HEK293T (cell line): ENCODE measurements at regions not wholly inside any gene's neighbourhood (a gene's known extent, or its start where the extent isn't known, plus 50 kb on each side); places are given as distances from the start of the nearest gene placed in this dataset.

Experiments used
- CTCF ChIA-PET: fragments of 350-600 bp; formaldehyde crosslinking; extraction: SDS; loops from one replicate; lab custom pipeline; 2021; ENCODE audit warnings: antibody characterized with exemption, inconsistent platforms; lab: Yijun Ruan, JAX
- POLR2A ChIA-PET: fragments of 350-600 bp; formaldehyde crosslinking; extraction: SDS; loops from one replicate; lab custom pipeline; 2020; ENCODE audit warnings: antibody characterized with exemption, inconsistent platforms; lab: Yijun Ruan, JAX
- DNase-seq: peaks from one replicate; pipeline ENCODE4 v3.0.0; 2012; ENCODE audit warnings: mixed read lengths; ENCODE audit errors: extremely low spot score
- ARNT ChIP-seq: fragments of 450-650 bp; IDR thresholded peaks from 2 replicates; pipeline ENCODE4 v1.6.1; 2017; ENCODE audit warnings: mild to moderate bottlenecking
- BHLHE40 ChIP-seq: fragments of 450-650 bp; IDR thresholded peaks from 2 replicates; pipeline ENCODE4 v1.6.1; 2016; ENCODE audit warnings: mild to moderate bottlenecking, moderate library complexity, borderline replicate concordance
- CTBP1 ChIP-seq: fragments of 450-650 bp; IDR thresholded peaks from 2 replicates; pipeline ENCODE4 v1.6.1; 2016; ENCODE audit warnings: borderline replicate concordance
- ELF4 ChIP-seq: fragments of 450-650 bp; IDR thresholded peaks from 2 replicates; pipeline ENCODE4 v1.6.1; 2017; ENCODE audit warnings: antibody characterized with exemption
- FOXA1 ChIP-seq: fragments of 450-650 bp; IDR thresholded peaks from 2 replicates; pipeline ENCODE4 v1.6.1; 2016; ENCODE audit warnings: mild to moderate bottlenecking
- FOXK2 ChIP-seq: fragments of 450-650 bp; IDR thresholded peaks from 2 replicates; pipeline ENCODE4 v1.6.1; 2016; ENCODE audit warnings: mild to moderate bottlenecking
- FOXM1 ChIP-seq: fragments of 450-650 bp; IDR thresholded peaks from 2 replicates; pipeline ENCODE4 v1.6.1; 2017; ENCODE audit warnings: mild to moderate bottlenecking, borderline replicate concordance
- HDGF ChIP-seq: fragments of 450-650 bp; IDR thresholded peaks from 2 replicates; pipeline ENCODE4 v1.6.1; 2017; ENCODE audit warnings: antibody characterized with exemption, borderline replicate concordance
- L3MBTL2 ChIP-seq: fragments of 450-650 bp; conservative IDR thresholded peaks from 2 replicates; pipeline ENCODE4 v1.6.1; 2016; ENCODE audit warnings: mild to moderate bottlenecking
- LEF1 ChIP-seq: fragments of 450-650 bp; IDR thresholded peaks from 2 replicates; pipeline ENCODE4 v1.6.1; 2017; ENCODE audit warnings: mild to moderate bottlenecking, borderline replicate concordance
- NFRKB ChIP-seq: fragments of 450-650 bp; IDR thresholded peaks from 2 replicates; pipeline ENCODE4 v1.6.1; 2016; ENCODE audit warnings: mild to moderate bottlenecking, moderate library complexity
- SP1 ChIP-seq: fragments of 450-650 bp; IDR thresholded peaks from 2 replicates; pipeline ENCODE4 v1.6.1; 2017
- SUZ12 ChIP-seq: fragments of 450-650 bp; IDR thresholded peaks from 2 replicates; pipeline ENCODE4 v1.6.1; 2016; ENCODE audit warnings: mild to moderate bottlenecking
- TARDBP ChIP-seq: fragments of 450-650 bp; IDR thresholded peaks from 2 replicates; pipeline ENCODE4 v1.6.1; 2016
- ZNF384 ChIP-seq: fragments of 450-650 bp; IDR thresholded peaks from 2 replicates; pipeline ENCODE4 v1.6.1; 2016
- TF ChIP-seq, protein P1 (sequence below): fragments of 450-650 bp; IDR thresholded peaks from 2 replicates; pipeline ENCODE4 v1.6.1; 2016

DNA sequence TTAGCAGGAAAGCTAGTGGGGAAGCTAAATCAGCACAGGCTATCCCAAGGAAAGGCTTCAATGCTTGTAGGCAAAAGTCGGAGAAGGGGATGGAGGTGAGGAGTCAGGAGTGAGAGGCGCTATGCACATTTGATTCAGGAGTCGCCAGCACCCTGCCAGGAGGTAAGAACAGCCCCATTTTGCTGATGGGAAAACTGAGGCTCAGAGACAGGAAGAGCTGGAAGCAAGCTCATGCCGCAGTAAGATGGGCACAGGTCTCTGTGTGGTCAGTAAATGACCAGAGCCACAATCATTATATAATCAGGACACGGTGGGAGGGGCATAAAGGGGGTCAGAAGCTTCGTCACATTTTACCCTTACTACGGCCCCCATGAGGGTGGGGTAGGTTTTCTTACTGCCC, 504.4 kb downstream of the MN1 start:
- ChIA-PET CTCF (interaction anchor here (0.7 kb wide), 1 partner anchor 512 kb away, joined by 3 read pairs; no protein-coding TSS in a partner anchor), POLR2A (no interaction called here)
- TF ChIP-seq FOXM1, result no peak
- TF ChIP-seq, protein P1, sequence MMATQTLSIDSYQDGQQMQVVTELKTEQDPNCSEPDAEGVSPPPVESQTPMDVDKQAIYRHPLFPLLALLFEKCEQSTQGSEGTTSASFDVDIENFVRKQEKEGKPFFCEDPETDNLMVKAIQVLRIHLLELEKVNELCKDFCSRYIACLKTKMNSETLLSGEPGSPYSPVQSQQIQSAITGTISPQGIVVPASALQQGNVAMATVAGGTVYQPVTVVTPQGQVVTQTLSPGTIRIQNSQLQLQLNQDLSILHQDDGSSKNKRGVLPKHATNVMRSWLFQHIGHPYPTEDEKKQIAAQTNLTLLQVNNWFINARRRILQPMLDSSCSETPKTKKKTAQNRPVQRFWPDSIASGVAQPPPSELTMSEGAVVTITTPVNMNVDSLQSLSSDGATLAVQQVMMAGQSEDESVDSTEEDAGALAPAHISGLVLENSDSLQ, result no peak
- no peak for TF ChIP-seq BHLHE40
- no peak for TF ChIP-seq FOXA1
- TF ChIP-seq NFRKB, result no peak
- TF ChIP-seq SUZ12, result no peak
- TF ChIP-seq CTBP1, result no peak
- TF ChIP-seq SP1, result no peak
- TF ChIP-seq ZNF384, result no peak
- TF ChIP-seq TARDBP, result no peak
- no peak for TF ChIP-seq LEF1
- no peak for TF ChIP-seq L3MBTL2
- no peak for TF ChIP-seq ELF4
- DNase-seq, result no peak

DNA sequence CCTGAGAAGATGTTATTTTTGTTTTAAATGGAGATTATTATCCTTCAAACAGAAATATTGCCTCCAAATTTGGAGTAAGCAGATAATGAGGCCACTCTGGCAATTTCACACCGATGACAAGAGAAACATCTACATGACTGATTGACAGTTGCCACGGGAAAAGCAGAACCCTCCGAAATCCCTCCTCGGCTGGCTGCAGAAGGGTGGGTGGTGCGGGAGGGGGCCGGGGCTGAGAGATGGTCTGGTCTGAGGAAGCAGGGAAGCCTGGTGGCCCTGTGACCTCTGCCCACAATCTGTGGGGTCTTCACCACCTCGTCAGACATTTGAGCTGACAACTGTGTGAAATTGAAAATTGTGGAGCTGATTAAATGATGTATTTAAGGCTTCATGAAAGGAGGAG, 503.2 kb downstream of the MN1 start:
- TF ChIP-seq, protein P1, result no peak
- TF ChIP-seq L3MBTL2 (no peak), FOXK2 (no peak)
- POLR2A ChIA-PET, result no interaction called here
- CTCF ChIA-PET, result no interaction called here
- DNase-seq, result no peak

DNA sequence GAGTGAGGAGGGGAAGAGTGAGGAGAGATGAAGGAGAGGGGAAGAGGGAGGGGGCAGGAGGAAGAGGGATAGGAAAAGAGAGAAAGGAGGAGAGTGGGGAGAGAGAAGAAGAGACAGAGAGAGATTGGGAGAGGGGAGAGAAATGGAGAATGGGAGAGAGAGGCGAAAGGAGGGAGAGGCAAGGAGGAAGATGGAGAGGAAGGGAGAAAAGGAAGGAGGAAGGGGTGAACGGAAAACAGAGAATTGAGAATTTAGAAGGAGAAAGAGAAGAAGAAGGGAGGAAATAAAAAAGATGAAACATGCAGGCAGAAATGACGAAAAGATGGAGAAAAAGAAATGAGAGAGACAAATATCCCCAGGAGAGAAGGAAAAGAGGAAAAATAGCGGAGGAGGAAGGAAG, 502.8 kb downstream of the MN1 start:
- TF ChIP-seq SP1 (no peak), ARNT (no peak), HDGF (no peak), FOXA1 (no peak), FOXM1 (no peak), NFRKB (no peak), CTBP1 (no peak), TARDBP (no peak), L3MBTL2 (no peak), LEF1 (no peak), BHLHE40 (no peak), ZNF384 (no peak), ELF4 (no peak), FOXK2 (no peak), SUZ12 (no peak)
- TF ChIP-seq, protein P1, result no peak

DNA sequence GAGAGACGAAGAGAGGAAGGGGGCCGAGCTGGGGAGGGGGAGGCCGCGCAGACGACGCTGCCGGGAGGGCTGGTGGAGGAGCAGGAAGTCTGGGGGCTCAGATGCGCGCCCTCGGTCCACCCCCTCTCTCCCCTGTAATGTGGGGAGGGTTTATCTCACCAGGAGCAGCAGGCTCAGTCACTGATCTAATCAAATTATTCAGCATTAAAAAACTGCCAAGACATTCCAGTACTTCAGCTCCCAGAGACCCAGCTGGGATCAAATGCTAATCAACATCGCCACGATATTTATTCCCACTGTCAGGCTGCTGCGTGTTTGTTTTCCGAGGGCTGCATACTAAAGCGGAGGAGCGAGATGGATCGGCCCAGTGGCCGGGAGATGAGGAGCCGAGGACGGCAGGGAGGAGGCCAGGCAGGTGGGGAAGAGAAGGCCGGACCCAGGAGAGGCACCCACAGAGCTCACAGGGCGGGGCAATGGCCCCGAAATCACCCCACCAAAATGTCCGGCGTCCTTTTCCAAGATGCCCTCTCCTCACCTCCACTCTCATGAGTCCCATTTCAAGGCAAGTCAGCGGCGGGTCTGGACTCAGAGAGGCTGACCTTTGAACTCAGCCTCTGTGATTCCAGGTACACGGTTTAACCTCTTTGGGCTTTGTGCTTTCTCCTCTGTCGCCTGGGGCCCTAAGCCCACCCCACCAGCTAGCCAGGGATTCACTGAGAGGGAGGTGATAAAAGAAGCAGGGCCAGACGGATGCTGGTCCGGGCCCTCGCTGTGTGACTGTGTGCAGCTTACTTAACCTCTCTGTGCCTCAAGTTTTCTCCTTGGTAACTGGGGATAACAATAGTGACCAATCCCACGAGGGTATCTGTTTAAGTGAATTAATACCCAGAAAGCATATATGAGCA, 502.1 kb downstream of the MN1 start:
- ChIA-PET POLR2A (no interaction called here), CTCF (no interaction called here)
- no peak for DNase-seq
- TF ChIP-seq, protein P1, result no peak
- no peak for TF ChIP-seq HDGF
- TF ChIP-seq SP1, result no peak
- TF ChIP-seq LEF1, result no peak
- no peak for TF ChIP-seq NFRKB
- TF ChIP-seq CTBP1, result no peak
- TF ChIP-seq ELF4, result no peak
- no peak for TF ChIP-seq L3MBTL2
- no peak for TF ChIP-seq TARDBP
- TF ChIP-seq FOXK2, result no peak
- no peak for TF ChIP-seq FOXM1
- TF ChIP-seq BHLHE40, result no peak
- TF ChIP-seq SUZ12, result no peak
- no peak for TF ChIP-seq ARNT
- no peak for TF ChIP-seq ZNF384
- TF ChIP-seq FOXA1, result no peak

More for the DNA sequence above, 502.8 kb downstream of the MN1 start:
- CTCF ChIA-PET, result no interaction called here
- POLR2A ChIA-PET, result no interaction called here
- no peak for DNase-seq

DNA sequence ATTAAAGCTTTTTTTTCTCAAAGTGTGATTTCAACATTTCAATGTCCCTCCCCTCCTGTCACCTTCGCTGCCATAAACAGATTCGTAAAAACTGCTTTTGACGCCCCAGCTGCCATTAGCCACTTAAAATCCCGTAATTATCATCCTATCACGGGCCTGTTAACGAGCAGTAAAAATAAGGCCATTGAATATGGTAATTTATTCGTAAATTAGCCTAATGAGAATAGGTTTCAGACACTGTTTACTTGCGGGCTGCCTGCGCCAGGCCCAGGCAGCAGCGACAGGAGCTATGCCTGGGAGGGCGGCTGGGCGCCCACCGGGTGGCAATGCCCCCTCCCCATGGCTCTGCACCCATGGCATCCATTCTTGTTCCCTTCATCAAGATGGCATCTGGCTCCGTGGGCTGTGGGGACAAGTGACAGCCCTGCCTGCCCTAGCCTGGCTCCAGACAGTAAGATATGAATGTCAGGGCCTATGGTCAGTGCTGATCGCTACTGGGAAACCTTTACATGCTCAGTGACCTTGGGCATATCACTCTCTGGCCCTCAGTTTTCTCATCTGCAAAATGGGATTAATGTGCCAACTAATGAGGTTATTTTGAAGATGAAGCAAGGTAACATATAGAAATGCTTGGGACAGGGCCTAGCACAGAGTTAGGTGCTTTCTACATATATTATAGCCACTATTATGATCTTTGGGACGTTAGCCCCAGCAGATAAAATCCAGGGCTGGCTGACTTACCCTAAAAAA, 500.8 kb downstream of the MN1 start:
- ChIA-PET CTCF (no interaction called here), POLR2A (no interaction called here)
- TF ChIP-seq TARDBP (no peak), FOXK2 (no peak), L3MBTL2 (no peak), SP1 (no peak), ELF4 (no peak), ZNF384 (no peak), SUZ12 (no peak)
- TF ChIP-seq, protein P1, result no peak
- no peak for DNase-seq
